H9 (cell line): ENCODE measurements at regions not wholly inside any gene's neighbourhood (a gene's known extent, or its start where the extent isn't known, plus 50 kb on each side); places are given as distances from the start of the nearest gene placed in this dataset.

ENCODE experiments used
- DNase-seq: peaks from one replicate; pipeline ENCODE4 v3.0.0-alpha.2; 2017
- H2AFZ ChIP-seq: one replicate; pipeline ENCODE4 v1.6.1; 2013; ENCODE audit warnings: mild to moderate bottlenecking, low read length, control low read depth, moderate library complexity
- H2AK5ac ChIP-seq: 2 replicates; pipeline ENCODE4 v1.6.1; 2013; ENCODE audit warnings: low read length, control low read depth, mixed read lengths; ENCODE audit not compliant: insufficient read length
- H2BK120ac ChIP-seq: one replicate; pipeline ENCODE4 v1.6.1; 2013; ENCODE audit warnings: low read depth, mild to moderate bottlenecking, low read length, control low read depth, inconsistent platforms; ENCODE audit not compliant: poor library complexity, severe bottlenecking
- H2BK12ac ChIP-seq: 2 replicates; pipeline ENCODE4 v1.6.1; 2013; ENCODE audit warnings: low read length, control low read depth, mixed read lengths, low read depth; ENCODE audit not compliant: insufficient read length
- H2BK15ac ChIP-seq: 2 replicates; pipeline ENCODE4 v1.6.1; 2013; ENCODE audit warnings: low read depth, low read length, control low read depth
- H2BK20ac ChIP-seq: one replicate; pipeline ENCODE4 v1.6.1; 2013; ENCODE audit warnings: low read depth, mild to moderate bottlenecking, low read length, control low read depth, inconsistent platforms; ENCODE audit not compliant: poor library complexity, severe bottlenecking
- H2BK5ac ChIP-seq: 2 replicates; pipeline ENCODE4 v1.6.1; 2013; ENCODE audit warnings: low read length, control low read depth, mixed read lengths; ENCODE audit not compliant: insufficient read length
- H3K14ac ChIP-seq: 2 replicates; pipeline ENCODE4 v1.6.1; 2013; ENCODE audit warnings: low read length, control low read depth; ENCODE audit not compliant: insufficient read depth
- H3K18ac ChIP-seq: 2 replicates; pipeline ENCODE4 v1.6.1; 2013; ENCODE audit warnings: low read depth, mild to moderate bottlenecking, mixed read lengths, low read length, control low read depth; ENCODE audit not compliant: insufficient read length
- H3K23ac ChIP-seq: 2 replicates; pipeline ENCODE4 v1.6.1; 2013; ENCODE audit warnings: low read length, control low read depth, mixed read lengths, low read depth; ENCODE audit not compliant: insufficient read length
- H3K23me2 ChIP-seq: 2 replicates; pipeline ENCODE4 v1.6.1; 2013; ENCODE audit warnings: low read depth, mild to moderate bottlenecking, mixed read lengths, low read length, control low read depth; ENCODE audit not compliant: insufficient read length, poor library complexity, severe bottlenecking
- H3K27ac ChIP-seq: 2 replicates; pipeline ENCODE4 v1.5.1; 2013; ENCODE audit warnings: low read length, control low read depth, mixed read lengths, low read depth; ENCODE audit not compliant: insufficient read length
- H3K27me3 ChIP-seq: 2 replicates; pipeline ENCODE4 v1.6.1; 2013; ENCODE audit warnings: low read length, control low read depth, inconsistent platforms; ENCODE audit not compliant: insufficient read depth
- H3K4ac ChIP-seq: 2 replicates; pipeline ENCODE4 v1.6.1; 2013; ENCODE audit warnings: low read depth, mild to moderate bottlenecking, control low read depth, inconsistent platforms, low read length, moderate library complexity
- H3K4me1 ChIP-seq: 2 replicates; pipeline ENCODE4 v1.6.1; 2013; ENCODE audit warnings: low read length, control low read depth, inconsistent platforms; ENCODE audit not compliant: insufficient read depth
- H3K4me2 ChIP-seq: 2 replicates; pipeline ENCODE4 v1.6.1; 2013; ENCODE audit warnings: low read length, control low read depth, mixed read lengths; ENCODE audit not compliant: insufficient read length, insufficient read depth
- H3K56ac ChIP-seq: 2 replicates; pipeline ENCODE4 v1.6.1; 2013; ENCODE audit warnings: low read depth, mild to moderate bottlenecking, mixed read lengths, low read length, control low read depth; ENCODE audit not compliant: insufficient read length
- H3K79me1 ChIP-seq: 2 replicates; pipeline ENCODE4 v1.6.1; 2013; ENCODE audit warnings: low read depth, mild to moderate bottlenecking, moderate library complexity, low read length, control low read depth, inconsistent platforms; ENCODE audit not compliant: insufficient read depth, poor library complexity, severe bottlenecking
- H3K79me2 ChIP-seq: 2 replicates; pipeline ENCODE4 v1.6.1; 2013; ENCODE audit warnings: low read length, control low read depth, inconsistent platforms; ENCODE audit not compliant: insufficient read depth
- H3K9ac ChIP-seq: 2 replicates; pipeline ENCODE4 v1.6.1; 2013; ENCODE audit warnings: low read length, control low read depth, mixed read lengths; ENCODE audit not compliant: insufficient read length; ENCODE audit errors: extremely low read depth
- H3K9me3 ChIP-seq: one replicate; pipeline ENCODE4 v1.6.1; 2013; ENCODE audit warnings: low read depth, low read length, inconsistent platforms; ENCODE audit not compliant: control insufficient read depth
- H3T11ph ChIP-seq: one replicate; pipeline ENCODE4 v1.6.1; 2013; ENCODE audit warnings: mild to moderate bottlenecking, low read length, control low read depth, inconsistent platforms
- H4K20me1 ChIP-seq: one replicate; pipeline ENCODE4 v1.6.1; 2013; ENCODE audit not compliant: control insufficient read depth, insufficient read length, insufficient read depth
- H4K5ac ChIP-seq: 2 replicates; pipeline ENCODE4 v1.6.1; 2013; ENCODE audit warnings: low read depth, mild to moderate bottlenecking, mixed read lengths, low read length, control low read depth; ENCODE audit not compliant: insufficient read length
- H4K8ac ChIP-seq: replicated peaks from 2 replicates; pipeline ENCODE4 v1.6.1; 2013; ENCODE audit warnings: low read length, control low read depth, mixed read lengths, low read depth; ENCODE audit not compliant: insufficient read length
- H4K91ac ChIP-seq: 2 replicates; pipeline ENCODE4 v1.6.1; 2013; ENCODE audit warnings: low read depth, mild to moderate bottlenecking, moderate library complexity, mixed read lengths, low read length, control low read depth; ENCODE audit not compliant: insufficient read length
- H3K27ac Mint-ChIP-seq, 3 experiments: 2 replicates in 2 of 3; 3 replicates in 1 of 3; pipeline ENCODE4 v1.8.0; 2020 to 2021; ENCODE audit warnings: mixed read lengths in 3 of 3, mild to moderate bottlenecking in 1 of 3, moderate library complexity in 1 of 3
- H3K27me3 Mint-ChIP-seq: 2 replicates; pipeline ENCODE4 v1.8.0; 2021; ENCODE audit warnings: low read depth, mild to moderate bottlenecking, moderate library complexity, mixed read lengths
- H3K36me3 Mint-ChIP-seq, 3 experiments: 2 replicates in 2 of 3; 3 replicates in 1 of 3; pipeline ENCODE4 v1.8.0; 2020 to 2021; ENCODE audit warnings: low read depth in 3 of 3, mixed read lengths in 3 of 3; ENCODE audit not compliant: insufficient read depth in 1 of 3
- H3K4me1 Mint-ChIP-seq, 2 experiments: 2 replicates each; pipeline ENCODE4 v1.8.0; 2020; ENCODE audit warnings: mixed read lengths in 2 of 2
- H3K4me3 Mint-ChIP-seq, 2 experiments: 2 replicates in 1 of 2; 3 replicates in 1 of 2; pipeline ENCODE4 v1.8.0; 2020 to 2021; ENCODE audit warnings: mild to moderate bottlenecking in 2 of 2, mixed read lengths in 2 of 2, moderate library complexity in 1 of 2
- H3K9me3 Mint-ChIP-seq, 2 experiments: 2 replicates in 1 of 2; 3 replicates in 1 of 2; pipeline ENCODE4 v1.8.0; 2020; ENCODE audit warnings: mild to moderate bottlenecking in 2 of 2, mixed read lengths in 2 of 2, moderate library complexity in 1 of 2
- WGBS: extraction: QIAGEN DNeasy Blood & Tissue Kit; methylation state at CpG from one replicate; pipeline ENCODE4 v1.1.7; 2013; ENCODE audit warnings: missing lambda C conversion rate, low lambda C conversion rate, mixed read lengths; ENCODE audit not compliant: insufficient read length; ENCODE audit errors: extremely low coverage; 5-methylcytosine and 5-hydroxymethylcytosine counted together
- TF ChIP-seq, protein P1 (sequence below): fragments of 200-600 bp; sonication (generic); conservative IDR thresholded peaks from 3 replicates; pipeline ENCODE4 v1.8.0; 2021; ENCODE audit warnings: antibody characterized with exemption, mild to moderate bottlenecking

DNA sequence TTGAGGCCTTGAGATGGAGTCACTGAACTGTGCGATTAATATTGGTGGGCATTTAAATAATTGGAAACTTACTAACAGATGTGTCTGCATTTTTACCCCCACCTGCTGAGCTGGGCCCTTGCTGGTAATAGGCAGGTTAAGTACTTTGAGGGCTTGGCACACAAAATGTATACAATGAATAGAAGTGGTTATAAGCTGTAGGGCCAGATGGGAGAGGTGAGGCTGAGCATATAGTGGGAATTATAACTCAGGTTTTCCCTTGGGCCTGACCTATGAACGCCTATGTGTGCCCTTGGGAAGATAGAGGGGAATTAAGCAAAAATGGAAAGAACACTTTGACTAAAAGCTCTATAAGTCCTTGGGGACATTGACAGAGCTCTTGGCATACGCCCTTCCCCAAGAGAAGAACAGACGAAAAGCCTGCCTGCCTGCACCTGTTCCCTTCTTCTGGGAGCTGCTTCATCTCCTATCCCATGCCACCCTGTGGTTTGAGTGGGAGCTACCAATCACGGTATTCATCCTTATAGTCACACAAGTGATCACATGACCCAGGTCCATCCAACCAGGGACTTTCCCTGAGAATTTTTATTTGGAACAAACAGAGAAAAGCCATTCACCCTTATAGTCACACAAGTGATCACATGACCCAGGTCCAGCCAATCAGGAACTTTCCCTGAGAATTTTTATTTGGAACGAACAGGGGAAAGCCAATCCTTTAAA, 260.7 kb upstream of the CSF3R start:
- Histone ChIP-seq H3K23me2 (no peaks in the 10 kb centered on the region), H3K56ac (no peak overlapping the region), H4K91ac (no peak overlapping the region), H3K18ac (no peak overlapping the region), H2BK120ac (no peak overlapping the region), H4K20me1 (no peaks in the 10 kb centered on the region), H3K4me1 (no peaks in the 10 kb centered on the region), H3K79me2 (no peaks in the 10 kb centered on the region), H2AFZ (no peak overlapping the region), H3K27ac (no peak overlapping the region), H3K4me2 (no peak overlapping the region), H4K8ac (no peak overlapping the region), H2BK20ac (no peak overlapping the region), H2BK12ac (no peak overlapping the region), H3K23ac (no peak overlapping the region), H3K14ac (no peak overlapping the region), H3K79me1 (no peaks in the 10 kb centered on the region), H2AK5ac (no peak overlapping the region), H2BK15ac (no peak overlapping the region), H2BK5ac (no peak overlapping the region), H3K9ac (no peak overlapping the region), H3K4ac (no peak overlapping the region), H3K9me3 (no peaks in the 10 kb centered on the region), H4K5ac (no peak overlapping the region), H3K27me3 (no peaks in the 10 kb centered on the region), H3T11ph (no peak overlapping the region)
- peaks cover 0 to 2% (median 0%) of the 10 kb centered on the region in 3 experiments; a peak in 1 of 7 replicates for H3K36me3 Mint-ChIP-seq
- TF ChIP-seq, protein P1, sequence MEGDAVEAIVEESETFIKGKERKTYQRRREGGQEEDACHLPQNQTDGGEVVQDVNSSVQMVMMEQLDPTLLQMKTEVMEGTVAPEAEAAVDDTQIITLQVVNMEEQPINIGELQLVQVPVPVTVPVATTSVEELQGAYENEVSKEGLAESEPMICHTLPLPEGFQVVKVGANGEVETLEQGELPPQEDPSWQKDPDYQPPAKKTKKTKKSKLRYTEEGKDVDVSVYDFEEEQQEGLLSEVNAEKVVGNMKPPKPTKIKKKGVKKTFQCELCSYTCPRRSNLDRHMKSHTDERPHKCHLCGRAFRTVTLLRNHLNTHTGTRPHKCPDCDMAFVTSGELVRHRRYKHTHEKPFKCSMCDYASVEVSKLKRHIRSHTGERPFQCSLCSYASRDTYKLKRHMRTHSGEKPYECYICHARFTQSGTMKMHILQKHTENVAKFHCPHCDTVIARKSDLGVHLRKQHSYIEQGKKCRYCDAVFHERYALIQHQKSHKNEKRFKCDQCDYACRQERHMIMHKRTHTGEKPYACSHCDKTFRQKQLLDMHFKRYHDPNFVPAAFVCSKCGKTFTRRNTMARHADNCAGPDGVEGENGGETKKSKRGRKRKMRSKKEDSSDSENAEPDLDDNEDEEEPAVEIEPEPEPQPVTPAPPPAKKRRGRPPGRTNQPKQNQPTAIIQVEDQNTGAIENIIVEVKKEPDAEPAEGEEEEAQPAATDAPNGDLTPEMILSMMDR: no peak
- H3K27ac Mint-ChIP-seq: peak overlapping the region in 2 of 3 experiments; percentile 16 to 27; a peak in 1 of 7 replicates
- no CpG with 5 or more reads among the region's 6 CpGs for WGBS
- H3K4me1 Mint-ChIP-seq: peaks cover 5 to 8% of the 10 kb centered on the region in 2 experiments; a peak in 3 of 4 replicates
- DNase-seq: no peak
- H3K9me3 Mint-ChIP-seq: no peaks in the 10 kb centered on the region; a peak in 1 of 5 replicates
- no peak overlapping the region for H3K4me3 Mint-ChIP-seq
- H3K27me3 Mint-ChIP-seq: no peaks in the 10 kb centered on the region; the same call in 1 of the 2 replicates
